Sigmoid colon (tissue), 6 donors: ENCODE measurements at regions not wholly inside any gene's neighbourhood (a gene's known extent, or its start where the extent isn't known, plus 50 kb on each side); places are given as distances from the start of the nearest gene placed in this dataset.

Experiments used
- DNase-seq: peaks from one replicate; pipeline ENCODE4 v3.0.0-alpha.2; 2019
- H3K27ac ChIP-seq, 4 donors: fragments of 200-600 bp; sonication (generic); one replicate each; pipeline ENCODE4 v1.5.1; 2016 to 2019; ENCODE audit warnings: mild to moderate bottlenecking in 1 of 4
- H3K27me3 ChIP-seq, 3 donors: fragments of 200-600 bp; sonication (generic); one replicate each; pipeline ENCODE4 v1.5.1; 2019; ENCODE audit warnings: mild to moderate bottlenecking in 1 of 3
- H3K36me3 ChIP-seq, 4 donors: fragments of 200-600 bp; sonication (generic); one replicate each; pipeline ENCODE4 v1.5.1; 2016 to 2019
- H3K4me1 ChIP-seq, 4 donors: fragments of 200-600 bp; sonication (generic); one replicate each; pipeline ENCODE4 v1.5.1; 2017 to 2019
- H3K4me3 ChIP-seq, 4 donors: fragments of 200-600 bp; sonication (generic); one replicate each; pipeline ENCODE4 v1.5.1; 2017 to 2019; ENCODE audit warnings: mild to moderate bottlenecking in 2 of 4, moderate library complexity in 1 of 4
- H3K9me3 ChIP-seq, 4 donors: fragments of 200-600 bp in 3 of 4; sonication (generic) in 3 of 4; one replicate each; pipeline versions ENCODE4 v1.5.1 to v1.6.1; 2013 to 2019
- EP300 ChIP-seq, 4 donors: sonication (generic); formaldehyde crosslinking; IDR thresholded peaks; one replicate each; pipeline ENCODE4 v1.6.1; 2017; ENCODE audit warnings: antibody characterized with exemption in 4 of 4
- POLR2A ChIP-seq, 2 donors: fragments of 450-650 bp; IDR thresholded peaks; one replicate each; pipeline ENCODE4 v1.6.1; 2016; ENCODE audit warnings: antibody characterized with exemption in 2 of 2, mild to moderate bottlenecking in 2 of 2, moderate library complexity in 2 of 2
- POLR2AphosphoS5 ChIP-seq, 4 donors: sonication (generic); formaldehyde crosslinking; IDR thresholded peaks; one replicate each; pipeline ENCODE4 v1.6.1; 2017; ENCODE audit warnings: antibody characterized with exemption in 4 of 4
- WGBS, 2 donors: extraction: QIAGEN DNeasy Blood & Tissue Kit; methylation state at CpG; one replicate each; pipeline ENCODE4 v1.1.7; 2013; 5-methylcytosine and 5-hydroxymethylcytosine counted together
- intact Hi-C: fragments of 100-400 bp; cut with DNase I; formaldehyde crosslinking; loops from one replicate; pipeline ENCODE4 v1.15.1; 2023
- TF ChIP-seq, protein P1 (sequence below), 4 experiments: fragments of 450-650 bp in 3 of 4; fragments of 200-600 bp in 1 of 4; IDR thresholded peaks; one replicate each; pipeline ENCODE4 v1.5.1; 2016 to 2019; ENCODE audit warnings: antibody characterized with exemption in 4 of 4, mild to moderate bottlenecking in 3 of 4, moderate library complexity in 2 of 4
- donor health status: healthy with polysubstance abuse.
- donor health status: healthy.

DNA sequence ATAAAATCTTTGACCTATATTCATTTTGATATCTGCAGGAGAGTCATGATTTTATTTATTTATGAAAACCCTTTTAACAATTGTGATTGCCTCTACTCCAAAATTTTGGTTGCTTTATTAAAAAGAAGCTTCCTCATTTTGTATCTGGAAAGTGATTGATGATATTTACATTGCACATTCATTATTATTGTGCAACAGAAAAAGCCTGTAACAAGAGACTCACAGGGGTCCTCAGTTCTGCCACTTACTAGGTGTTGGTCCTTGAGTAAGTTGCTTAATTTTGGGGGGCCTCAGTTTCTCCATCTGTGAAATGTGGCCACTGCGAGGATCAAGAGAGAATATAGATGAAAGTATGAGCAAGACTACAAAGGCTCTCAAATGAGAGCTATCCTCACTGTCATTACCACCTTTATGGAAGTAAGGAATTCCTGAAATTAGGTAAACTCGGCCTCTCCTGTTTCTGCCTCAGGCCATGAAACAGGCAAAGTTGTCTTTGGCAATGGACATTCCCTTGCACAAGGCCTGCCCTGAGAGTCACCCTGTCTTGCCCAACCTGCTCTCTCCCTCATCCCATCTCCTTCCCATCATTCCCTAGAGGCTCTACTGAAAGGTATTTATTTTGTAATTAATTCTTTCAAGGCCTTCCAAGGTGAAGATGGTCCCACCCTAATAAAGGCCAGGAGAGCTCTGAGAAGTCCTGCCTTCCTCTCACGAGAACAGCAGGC is 66.1 kb upstream of the ABLIM1 start:
- DNase-seq: no peak
- TF ChIP-seq POLR2AphosphoS5 (IDR thresholded peaks at IDR 0.05) (no peak), EP300 (IDR thresholded peaks at IDR 0.05) (no peak), POLR2A (IDR thresholded peaks at IDR 0.05) (no peak)
- TF ChIP-seq, protein P1, sequence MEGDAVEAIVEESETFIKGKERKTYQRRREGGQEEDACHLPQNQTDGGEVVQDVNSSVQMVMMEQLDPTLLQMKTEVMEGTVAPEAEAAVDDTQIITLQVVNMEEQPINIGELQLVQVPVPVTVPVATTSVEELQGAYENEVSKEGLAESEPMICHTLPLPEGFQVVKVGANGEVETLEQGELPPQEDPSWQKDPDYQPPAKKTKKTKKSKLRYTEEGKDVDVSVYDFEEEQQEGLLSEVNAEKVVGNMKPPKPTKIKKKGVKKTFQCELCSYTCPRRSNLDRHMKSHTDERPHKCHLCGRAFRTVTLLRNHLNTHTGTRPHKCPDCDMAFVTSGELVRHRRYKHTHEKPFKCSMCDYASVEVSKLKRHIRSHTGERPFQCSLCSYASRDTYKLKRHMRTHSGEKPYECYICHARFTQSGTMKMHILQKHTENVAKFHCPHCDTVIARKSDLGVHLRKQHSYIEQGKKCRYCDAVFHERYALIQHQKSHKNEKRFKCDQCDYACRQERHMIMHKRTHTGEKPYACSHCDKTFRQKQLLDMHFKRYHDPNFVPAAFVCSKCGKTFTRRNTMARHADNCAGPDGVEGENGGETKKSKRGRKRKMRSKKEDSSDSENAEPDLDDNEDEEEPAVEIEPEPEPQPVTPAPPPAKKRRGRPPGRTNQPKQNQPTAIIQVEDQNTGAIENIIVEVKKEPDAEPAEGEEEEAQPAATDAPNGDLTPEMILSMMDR (IDR thresholded peaks at IDR 0.05): no peak
- Histone ChIP-seq H3K27ac (no peak overlapping the region), H3K36me3 (no peaks in the 10 kb centered on the region), H3K9me3 (no peaks in the 10 kb centered on the region), H3K4me1 (no peaks in the 10 kb centered on the region), H3K4me3 (no peak overlapping the region), H3K27me3 (no peaks in the 10 kb centered on the region)
- 89 to 96% methylated on average over 3 of the region's 3 CpGs for WGBS, 2 donors
- intact Hi-C loops: no loop called here

DNA sequence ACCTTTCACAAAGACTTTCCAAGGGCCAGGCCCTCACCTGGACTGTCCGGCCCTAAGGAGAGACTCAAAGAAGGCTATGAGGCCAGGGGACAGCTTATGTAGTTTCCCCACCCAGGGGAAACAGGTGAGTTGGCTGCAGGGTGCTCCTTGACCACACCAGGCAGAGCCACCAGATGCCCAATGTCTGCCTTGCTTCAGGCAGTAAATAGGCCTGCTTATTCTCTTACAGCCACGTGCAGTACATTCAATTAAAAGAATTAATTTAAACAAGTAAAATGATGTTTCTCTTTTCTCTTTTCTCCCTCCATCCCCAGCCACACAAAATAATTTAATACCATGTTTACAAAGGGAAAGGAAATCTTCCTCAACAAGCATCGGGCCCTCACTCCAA is 66.6 kb upstream of the ABLIM1 start:
- H3K36me3 ChIP-seq: no peaks in the 10 kb centered on the region
- no peaks in the 10 kb centered on the region for H3K27me3 ChIP-seq
- TF ChIP-seq POLR2AphosphoS5 (IDR thresholded peaks at IDR 0.05) (no peak), POLR2A (IDR thresholded peaks at IDR 0.05) (no peak), EP300 (IDR thresholded peaks at IDR 0.05) (no peak)
- TF ChIP-seq, protein P1 (IDR thresholded peaks at IDR 0.05): no peak
- no peaks in the 10 kb centered on the region for H3K9me3 ChIP-seq
- intact Hi-C loops: no loop called here
- H3K27ac ChIP-seq: no peak overlapping the region
- WGBS, 2 donors: 87 to 88% methylated on average over 3 of the region's 3 CpGs
- no peaks in the 10 kb centered on the region for H3K4me1 ChIP-seq
- DNase-seq: no peak
- H3K4me3 ChIP-seq: no peak overlapping the region

DNA sequence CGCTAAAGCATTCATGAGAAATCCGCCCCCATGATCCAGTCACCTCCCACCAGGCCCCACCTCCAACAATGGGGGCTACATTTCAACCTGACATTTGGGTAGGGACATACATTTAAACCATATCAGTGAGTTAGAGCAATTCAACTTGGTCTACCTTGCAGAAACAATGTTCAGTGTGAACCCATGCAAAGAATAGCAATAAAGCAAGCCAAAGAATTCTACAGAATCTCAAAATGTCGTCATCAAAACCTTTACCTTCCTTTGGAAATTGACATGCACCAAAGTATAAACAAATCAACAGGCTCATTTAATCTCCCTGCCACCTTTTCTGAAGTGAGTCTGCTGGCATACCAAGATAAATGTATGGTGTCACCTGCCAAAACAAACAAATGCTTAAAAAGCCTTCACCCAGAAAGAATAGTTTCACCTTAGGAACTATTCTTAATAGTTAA is 68.8 kb upstream of the ABLIM1 start:
- Histone ChIP-seq H3K36me3 (no peaks in the 10 kb centered on the region), H3K9me3 (no peaks in the 10 kb centered on the region), H3K4me3 (no peak overlapping the region), H3K27ac (no peak overlapping the region), H3K27me3 (no peaks in the 10 kb centered on the region), H3K4me1 (no peaks in the 10 kb centered on the region)
- intact Hi-C loops: no loop called here
- 66 to 79% methylated on average over 3 of the region's 3 CpGs for WGBS, 2 donors
- no peak for DNase-seq
- no peak for TF ChIP-seq POLR2AphosphoS5 (IDR thresholded peaks at IDR 0.05)
- TF ChIP-seq, protein P1 (IDR thresholded peaks at IDR 0.05): no peak
- TF ChIP-seq EP300 (IDR thresholded peaks at IDR 0.05): no peak
- no peak for TF ChIP-seq POLR2A (IDR thresholded peaks at IDR 0.05)

DNA sequence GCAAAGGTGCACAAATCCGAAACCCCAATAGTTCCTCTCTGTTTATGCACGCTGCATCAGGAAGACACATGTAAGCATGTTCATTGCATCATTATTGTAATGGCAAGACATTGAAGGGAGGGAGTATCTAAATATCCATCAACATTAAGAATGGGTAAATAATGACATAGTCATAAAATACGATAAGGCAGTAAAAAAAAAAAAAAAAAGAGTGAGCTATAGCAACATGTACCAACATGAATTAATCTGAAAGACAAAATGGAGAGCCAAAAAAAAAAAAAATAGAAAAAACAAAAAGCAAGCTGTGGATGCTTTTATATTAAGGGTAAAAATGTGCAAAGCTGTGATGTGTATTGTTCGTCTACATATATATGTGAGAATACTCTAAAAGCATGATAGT is 70.2 kb upstream of the ABLIM1 start:
- 89 to 94% methylated on average over 4 of the region's 4 CpGs for WGBS, 2 donors
- no peak overlapping the region for H3K4me3 ChIP-seq
- intact Hi-C loops: no loop called here
- no peaks in the 10 kb centered on the region for H3K9me3 ChIP-seq
- H3K27me3 ChIP-seq: no peaks in the 10 kb centered on the region
- H3K36me3 ChIP-seq: no peaks in the 10 kb centered on the region
- H3K27ac ChIP-seq: no peak overlapping the region
- H3K4me1 ChIP-seq: no peaks in the 10 kb centered on the region
- TF ChIP-seq, protein P1 (IDR thresholded peaks at IDR 0.05): no peak
- TF ChIP-seq POLR2A (IDR thresholded peaks at IDR 0.05): no peak
- TF ChIP-seq EP300 (IDR thresholded peaks at IDR 0.05): no peak
- TF ChIP-seq POLR2AphosphoS5 (IDR thresholded peaks at IDR 0.05): no peak
- DNase-seq: no peak
